SKM-1 treated with dmso at 0.1 percent for 144 hours (cell line): ENCODE measurements at regions not wholly inside any gene's neighbourhood (a gene's known extent, or its start where the extent isn't known, plus 50 kb on each side); places are given as distances from the start of the nearest gene placed in this dataset.
"Not testable (repeated sequence)": the region's sequence is repeated elsewhere in the genome, so short reads cannot be mapped to it uniquely, and the experiment has no call there.

Experiments
- DNase-seq: peaks from one replicate; lab custom pipeline; 2025; ENCODE audit not compliant: unreplicated experiment; lab: John Stamatoyannopoulos, UW

DNA sequence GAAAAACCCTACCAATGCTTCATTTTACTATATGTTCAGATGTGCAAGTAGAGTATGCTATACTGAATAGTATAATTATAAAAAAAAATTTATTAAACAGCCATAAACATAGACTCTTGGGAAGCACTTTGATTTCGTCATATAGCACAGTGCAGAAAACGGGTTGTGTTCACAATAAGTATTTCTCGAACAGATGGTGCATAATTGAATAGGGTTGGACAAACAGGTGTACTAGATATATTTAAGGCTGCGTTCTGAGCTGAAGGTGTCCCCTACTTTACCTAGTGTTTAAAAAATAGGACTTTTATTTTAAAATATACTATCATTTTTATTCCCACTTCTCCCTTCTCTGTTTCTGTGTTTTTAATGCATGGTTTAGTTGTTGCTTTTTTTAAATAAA is 841.5 kb downstream of the ANKRD7 start:
- DNase-seq = no peak

- no peak for DNase-seq
Measured at GRCh38 chr7:119086026-119086425, 861.5 kb downstream of the ANKRD7 start.

- no peak for DNase-seq
Measured at GRCh38 chr7:119090851-119091250, 866.3 kb downstream of the ANKRD7 start.

GRCh38 chr7:119096683-119097082 is 872.2 kb downstream of the ANKRD7 start:
- no peak for DNase-seq

GRCh38 chr7:119100611-119101258 is 876.2 kb downstream of the ANKRD7 start:
- DNase-seq = not testable (repeated sequence)

DNA sequence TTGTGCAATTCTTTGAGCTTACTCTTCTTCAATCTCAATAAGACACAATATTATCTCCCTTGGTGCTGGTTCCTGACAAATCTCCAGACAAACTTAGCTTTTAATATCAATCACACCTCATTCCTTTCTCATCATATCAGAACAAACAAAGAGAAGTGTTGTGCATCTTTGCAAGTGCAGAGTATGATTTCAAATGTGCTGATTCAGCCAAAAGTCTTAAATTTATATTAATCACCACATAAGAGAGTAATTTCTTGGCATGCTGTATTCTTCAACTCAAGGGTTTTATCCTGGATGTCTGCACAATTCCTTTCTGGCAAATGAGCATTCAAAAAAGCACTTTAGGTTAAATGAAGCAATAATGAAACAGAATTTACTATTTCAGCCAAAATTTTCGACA is 877.8 kb downstream of the ANKRD7 start:
- no peak for DNase-seq

DNA sequence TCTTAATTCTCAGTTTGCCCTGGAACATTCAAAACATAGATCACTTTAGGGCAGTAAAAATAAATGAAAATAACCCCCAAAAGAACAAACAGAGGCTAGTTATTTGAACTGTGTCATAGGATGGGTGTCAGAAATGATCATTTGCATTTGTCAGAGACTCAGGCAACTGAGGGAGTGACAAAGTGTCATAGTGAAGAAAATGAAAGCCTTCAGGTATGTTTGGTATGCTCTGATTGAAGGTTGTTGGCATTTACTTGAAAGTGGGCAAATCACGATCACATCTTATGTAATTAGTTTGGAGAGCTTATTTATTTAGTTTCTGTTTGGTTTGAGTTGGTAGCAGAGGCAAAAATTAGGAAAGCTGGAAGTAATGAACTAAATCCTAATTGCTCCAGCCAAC is 880.9 kb downstream of the ANKRD7 start:
- no peak for DNase-seq

DNA sequence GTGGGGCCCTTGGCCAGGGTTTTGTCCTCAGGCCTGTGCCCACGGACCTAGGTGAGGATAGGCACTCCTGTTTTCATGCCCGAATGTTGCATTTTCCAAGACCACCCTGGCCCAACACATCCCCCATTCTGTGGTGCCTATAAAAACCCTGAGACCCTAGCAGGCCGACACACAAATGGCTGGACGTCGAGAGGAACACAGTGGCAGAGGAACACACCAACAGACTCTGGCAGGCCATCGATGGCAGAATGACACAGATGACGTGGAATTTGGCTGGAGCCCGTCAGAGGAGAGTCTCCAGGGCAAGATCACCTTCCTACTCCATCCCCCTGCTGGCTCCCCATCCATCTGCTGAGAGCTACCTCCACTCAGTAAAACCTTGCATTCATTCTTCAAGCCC is 898.8 kb downstream of the ANKRD7 start:
- no peak for DNase-seq

DNA sequence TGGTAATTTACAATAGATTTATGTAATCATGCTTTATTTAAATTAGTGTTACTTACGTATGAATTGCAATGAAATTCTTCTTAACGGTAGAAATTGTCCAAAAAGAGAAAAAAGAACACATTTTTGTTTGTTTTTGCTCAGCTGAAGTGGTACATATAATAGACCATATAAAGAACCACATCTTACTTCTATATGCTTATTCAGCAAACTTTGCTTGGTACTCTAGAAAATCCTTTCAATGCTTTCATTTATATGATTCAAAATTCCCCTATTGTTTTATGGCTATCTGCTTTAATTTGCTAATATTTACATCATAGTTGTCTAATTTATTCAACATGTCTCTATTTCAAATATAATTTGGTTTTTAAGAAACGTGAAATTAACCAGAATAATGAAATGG is 903.2 kb downstream of the ANKRD7 start:
- DNase-seq = no peak

DNA sequence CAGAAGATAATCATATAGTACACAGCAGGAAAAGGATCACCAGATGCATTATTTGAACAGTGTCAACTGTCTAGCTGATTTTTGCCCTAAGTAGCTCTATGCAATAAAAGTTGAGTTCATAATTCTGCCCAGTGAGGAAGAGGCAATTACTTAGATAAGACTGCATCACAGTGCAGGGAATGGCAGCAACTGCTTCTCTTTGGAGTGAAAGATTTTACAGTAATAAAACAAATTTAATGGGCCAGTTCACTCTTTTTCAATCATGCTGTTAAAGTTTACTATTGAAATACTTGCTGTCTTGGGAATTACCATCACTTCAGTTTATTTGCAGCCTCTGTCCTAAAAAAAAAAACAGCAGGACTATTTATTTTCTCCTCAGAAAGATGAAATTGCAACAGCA is 907.9 kb downstream of the ANKRD7 start:
- DNase-seq = no peak

DNA sequence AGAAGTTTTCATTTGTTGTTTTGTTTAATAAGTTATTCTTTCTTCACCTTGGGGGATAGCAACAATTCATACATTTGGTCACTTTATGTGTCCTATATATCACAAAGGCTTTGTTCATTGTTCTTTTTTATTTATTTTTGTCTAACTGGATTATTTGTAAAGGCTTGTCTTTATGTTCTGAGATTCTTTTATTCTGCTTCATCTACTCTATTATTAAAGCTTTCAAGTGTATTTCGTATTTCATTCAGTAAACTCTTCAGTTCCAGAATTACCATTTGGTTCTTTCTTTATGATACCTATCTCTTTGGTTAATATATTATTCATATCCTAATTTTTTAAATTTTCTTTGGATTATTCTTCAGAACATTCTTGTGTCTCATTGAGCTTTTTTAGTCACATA is 942.9 kb downstream of the ANKRD7 start:
- no peak for DNase-seq

DNA sequence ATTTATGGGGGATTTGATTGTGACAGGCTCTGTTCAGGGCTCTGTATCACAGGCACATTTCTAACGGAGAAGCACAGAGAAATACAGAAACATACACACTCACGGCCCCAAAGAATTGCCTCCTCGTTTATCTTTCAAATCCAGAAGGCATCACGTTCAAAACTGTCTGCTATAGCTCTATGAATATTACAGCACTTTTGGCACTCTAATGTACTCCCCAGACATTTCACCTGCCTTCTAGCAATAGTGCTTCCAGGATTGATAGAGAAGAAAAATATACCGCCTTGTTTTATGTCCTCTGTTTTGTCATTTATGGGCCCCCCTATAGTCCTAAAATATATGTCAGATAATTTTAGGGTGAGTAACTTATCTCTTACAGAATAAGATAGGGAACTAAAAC is 947.5 kb downstream of the ANKRD7 start:
- no peak for DNase-seq

GRCh38 chr7:119175911-119176627 is 951.6 kb downstream of the ANKRD7 start:
- peak; percentile 71 for DNase-seq

- no peak for DNase-seq
Measured at GRCh38 chr7:119177863-119178262, 953.4 kb downstream of the ANKRD7 start.

- DNase-seq = no peak
Measured at GRCh38 chr7:119184124-119184788, 959.8 kb downstream of the ANKRD7 start.

DNA sequence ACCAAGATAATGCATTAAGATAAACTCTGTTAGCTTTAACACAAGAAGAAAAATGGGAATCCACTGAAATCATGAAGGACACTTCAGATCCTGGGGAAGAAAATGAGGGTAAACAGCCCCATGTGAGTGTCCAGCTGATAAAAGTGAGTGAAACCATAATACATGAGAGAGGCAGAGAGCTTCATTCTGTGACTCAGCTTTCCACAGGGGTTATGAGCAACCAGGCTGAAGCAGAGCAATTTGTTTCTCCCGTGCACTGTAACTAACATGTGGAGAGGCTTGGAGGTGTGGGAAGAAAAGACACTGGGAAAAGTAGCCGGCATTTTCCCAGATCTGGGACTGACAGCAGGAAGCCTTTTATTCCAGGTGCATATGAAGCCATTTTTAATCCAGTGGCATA is 971.7 kb downstream of the ANKRD7 start:
- no peak for DNase-seq

DNA sequence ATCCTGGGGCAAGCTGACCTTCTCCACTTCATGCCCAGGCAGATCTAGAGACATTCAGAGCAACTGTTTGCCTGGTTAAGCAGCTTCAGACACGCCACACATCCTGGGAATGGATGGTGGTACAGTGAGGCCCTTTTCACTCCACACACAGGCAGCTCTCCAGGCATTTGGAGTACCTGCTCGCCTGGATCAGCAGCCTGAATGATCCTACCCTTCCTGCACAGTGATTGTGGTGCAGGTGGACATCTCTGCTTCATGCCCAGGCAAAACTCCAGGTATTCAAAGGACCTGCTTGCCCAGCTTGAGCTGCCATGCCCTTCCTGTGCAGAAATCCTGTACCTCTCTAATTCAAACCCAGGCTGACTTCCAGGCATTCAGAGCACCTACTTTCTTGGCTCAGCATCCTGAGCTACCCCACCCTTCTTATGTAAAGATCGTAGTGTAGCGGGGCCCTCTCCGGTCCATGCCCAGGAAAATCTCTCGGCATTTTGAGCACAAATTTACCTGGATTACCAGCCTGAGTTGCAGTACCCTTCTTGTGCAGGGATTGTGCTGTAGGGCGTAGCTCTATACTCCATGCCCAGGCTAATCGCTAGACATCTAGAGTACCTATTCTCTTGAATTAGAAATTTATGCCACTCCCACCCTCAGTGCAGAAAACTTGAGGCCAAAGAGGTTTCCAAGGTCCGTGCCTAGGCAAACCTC is 972.8 kb downstream of the ANKRD7 start:
- no peak for DNase-seq

DNA sequence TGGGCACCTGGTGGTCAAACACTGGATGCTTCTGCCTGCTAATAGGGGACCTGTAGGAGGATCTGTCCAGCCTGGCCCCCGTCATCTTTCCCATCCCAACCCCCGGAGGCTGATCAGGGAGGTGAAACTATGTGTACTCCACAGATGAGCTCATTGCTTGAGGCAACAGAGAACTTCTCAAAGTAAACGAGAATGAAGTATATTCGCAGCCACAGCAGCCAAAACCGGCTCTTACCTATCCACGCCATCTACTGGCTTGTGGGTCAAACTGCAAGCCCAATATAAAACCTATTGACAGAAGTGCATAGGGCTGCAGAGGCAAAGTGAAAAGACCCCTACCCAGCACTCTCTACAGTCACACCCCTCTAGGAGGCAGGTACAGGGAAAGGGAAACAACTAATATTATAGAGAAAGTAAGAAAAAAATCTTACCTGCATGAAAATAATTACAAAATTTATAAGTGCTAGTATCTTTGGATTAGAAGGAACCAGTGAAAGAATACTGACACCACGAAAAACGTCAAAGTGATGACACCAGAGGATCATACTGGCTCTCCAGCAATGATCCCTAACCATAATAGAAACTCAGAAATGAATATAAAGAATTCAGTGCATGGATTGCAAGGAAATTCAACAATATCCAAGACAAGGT is 973.5 kb downstream of the ANKRD7 start:
- peak; percentile 43 for DNase-seq

DNA sequence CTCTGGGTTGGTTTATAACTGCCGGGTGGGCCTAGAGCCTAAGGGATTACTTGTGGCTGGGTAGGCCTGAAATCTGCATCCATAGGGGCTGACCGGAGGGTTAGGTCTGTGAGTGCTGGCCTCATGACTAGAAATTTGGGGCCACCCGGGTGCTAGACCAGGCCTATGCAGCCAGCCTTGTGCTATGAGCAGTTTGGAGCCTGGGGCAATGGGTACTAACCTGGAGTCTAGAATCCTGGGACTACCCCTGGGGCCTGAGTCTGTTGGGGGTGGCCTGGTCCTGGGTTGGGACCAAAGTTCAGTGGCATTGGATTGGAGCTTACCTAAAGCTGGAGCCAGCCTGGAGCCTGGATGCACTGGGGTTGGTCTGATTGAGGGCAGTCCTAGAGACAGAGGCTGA is 995.2 kb downstream of the ANKRD7 start:
- DNase-seq = no peak

DNA sequence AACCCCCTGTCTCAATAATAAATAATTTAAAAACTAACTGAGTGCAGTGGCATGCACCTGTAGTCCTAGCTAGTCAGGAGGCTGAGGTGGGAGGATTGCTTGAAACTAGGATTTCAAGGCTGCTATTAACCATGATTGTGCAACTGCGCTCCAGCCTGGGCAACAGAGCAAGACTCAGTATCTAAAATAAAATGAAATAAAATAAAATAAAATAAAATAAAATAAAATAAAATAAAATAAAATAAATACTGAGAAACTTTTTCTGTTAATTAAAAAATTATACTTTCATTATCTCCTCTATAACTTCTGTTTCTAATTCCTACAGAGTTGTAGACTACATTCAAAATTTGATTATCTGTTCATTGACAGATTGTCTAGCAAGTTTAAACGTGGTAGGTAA is 999.4 kb downstream of the ANKRD7 start:
- no peak for DNase-seq

GRCh38 chr7:119228482-119228881 is 1004.0 kb downstream of the ANKRD7 start:
- DNase-seq = no peak
